SKM-1 treated with dmso at 0.1 percent for 144 hours (cell line): ENCODE measurements at regions not wholly inside any gene's neighbourhood (a gene's known extent, or its start where the extent isn't known, plus 50 kb on each side); places are given as distances from the start of the nearest gene placed in this dataset.

Experiments
- DNase-seq: peaks from one replicate; lab custom pipeline; 2025; ENCODE audit not compliant: unreplicated experiment; lab: John Stamatoyannopoulos, UW

DNA sequence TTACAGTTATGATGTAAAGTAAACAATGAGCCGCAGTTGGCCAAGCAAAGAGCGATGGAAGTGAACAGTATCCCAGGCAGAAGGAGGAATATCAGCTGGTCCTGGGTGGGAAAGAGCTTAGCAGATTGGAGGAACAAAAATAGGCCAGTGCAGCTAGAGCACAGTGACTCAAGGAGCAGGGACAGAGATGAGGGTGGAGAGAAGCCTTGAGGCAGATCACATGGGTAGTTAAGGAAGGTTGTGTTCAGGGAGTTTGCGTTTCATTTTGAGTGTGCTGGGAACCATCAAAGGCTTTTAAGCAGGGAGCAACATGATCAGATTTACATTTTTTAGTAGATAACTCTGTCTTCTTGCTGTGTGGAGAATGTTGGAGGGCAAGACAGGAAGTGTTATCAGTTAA lies 113.6 kb downstream of the OAT start:
- no peak for DNase-seq

DNA sequence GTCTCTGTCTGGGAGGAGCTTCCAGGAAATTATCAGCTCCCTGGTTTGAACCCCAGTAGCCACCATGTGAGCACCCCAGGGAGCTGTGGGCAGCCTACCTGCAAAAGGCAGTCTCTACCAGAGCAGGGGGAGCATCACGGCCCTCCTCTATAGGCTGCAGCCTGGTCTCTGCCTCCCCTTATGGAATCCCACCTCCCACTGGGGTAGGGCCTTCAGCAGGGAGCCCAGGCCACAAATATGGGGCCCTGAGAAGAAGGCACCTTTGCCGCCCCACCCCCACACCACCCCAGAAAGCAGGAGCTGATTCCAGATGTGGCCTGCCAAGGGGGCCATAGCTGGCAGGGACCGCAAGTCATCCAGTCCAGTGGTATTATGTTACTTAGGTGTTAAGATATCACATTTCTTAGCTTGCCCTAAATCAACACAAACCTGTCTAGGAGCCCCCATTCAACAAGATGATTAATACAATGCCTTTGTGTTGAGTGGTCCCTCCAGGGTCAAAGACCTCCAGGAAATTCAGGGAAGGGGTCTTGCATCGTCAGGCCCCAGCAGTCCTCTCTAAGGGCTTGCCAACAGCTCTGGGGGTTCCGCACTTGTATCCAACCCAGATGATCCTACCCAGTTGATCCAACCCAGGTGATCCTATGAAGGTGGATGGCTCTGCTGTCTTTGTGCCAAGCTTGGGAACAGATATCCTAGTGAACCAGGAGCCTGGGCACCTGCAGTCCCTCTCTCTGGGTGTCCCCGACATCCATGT lies 114.9 kb downstream of the OAT start:
- no peak for DNase-seq

DNA sequence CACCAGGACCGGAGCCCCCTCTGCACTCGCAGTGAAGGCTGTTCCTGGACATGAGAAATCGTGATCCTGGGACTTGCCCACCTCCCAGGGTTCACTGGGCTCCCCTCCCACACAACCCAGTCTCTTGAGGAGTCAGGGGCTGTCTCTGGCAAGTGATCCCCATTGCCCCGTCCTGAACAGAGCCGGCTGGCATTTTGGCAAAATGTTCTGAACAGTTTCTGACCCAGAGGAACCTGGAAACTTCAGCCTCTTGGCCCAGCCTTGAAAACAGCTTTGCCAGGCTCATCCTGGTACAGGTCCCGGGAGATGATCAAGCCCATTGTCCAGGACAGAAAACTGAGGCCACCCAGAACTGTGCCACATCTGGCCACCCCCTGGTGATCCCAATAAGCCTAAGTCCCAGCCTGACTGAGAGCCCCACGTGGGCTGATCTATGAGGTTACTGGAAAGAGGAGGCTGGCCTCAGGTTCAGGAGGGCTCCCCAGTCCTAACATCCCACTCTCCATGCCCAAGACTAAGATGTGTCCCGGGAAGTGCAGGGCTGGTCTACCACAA lies 115.7 kb downstream of the OAT start:
- no peak for DNase-seq

DNA sequence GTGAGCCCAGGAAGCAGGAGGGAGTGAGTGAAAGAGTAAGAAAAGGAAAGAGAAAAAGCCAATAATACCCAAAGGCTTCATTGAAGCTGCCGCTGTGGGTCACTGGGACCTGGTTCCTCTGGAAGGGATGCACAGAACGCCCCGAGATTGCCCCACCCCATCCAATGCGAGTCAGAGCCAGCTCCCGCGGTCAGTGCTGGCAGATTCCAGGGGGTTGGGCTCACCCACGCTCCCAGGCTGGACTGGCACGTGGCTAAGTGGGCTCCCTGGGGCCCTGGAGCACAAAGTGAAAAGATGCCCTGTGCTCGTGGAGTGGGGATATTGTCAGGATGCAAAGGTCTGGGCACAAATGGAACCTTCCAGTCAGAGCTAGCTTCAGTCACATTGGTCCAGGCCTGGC lies 117.0 kb downstream of the OAT start:
- DNase-seq: no peak

DNA sequence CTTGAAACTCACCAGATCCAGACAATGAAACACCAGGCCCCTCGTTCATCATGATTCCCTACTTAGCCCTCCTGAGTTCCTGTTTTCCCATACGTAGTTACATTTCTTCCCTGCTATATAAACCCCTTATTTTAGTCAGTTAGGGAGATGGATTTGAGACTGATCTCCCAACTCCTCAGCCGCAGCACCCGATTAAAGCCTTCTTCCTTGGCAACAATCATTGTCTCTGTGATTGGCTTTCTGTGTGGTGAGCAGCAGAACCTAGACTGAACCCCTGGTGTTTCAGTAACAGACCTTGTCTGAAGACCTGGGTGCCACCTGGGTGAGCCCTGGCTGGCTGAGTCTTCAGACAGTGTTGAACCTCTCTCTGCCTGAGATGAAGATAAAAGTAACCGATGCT lies 118.0 kb downstream of the OAT start:
- DNase-seq: no peak

DNA sequence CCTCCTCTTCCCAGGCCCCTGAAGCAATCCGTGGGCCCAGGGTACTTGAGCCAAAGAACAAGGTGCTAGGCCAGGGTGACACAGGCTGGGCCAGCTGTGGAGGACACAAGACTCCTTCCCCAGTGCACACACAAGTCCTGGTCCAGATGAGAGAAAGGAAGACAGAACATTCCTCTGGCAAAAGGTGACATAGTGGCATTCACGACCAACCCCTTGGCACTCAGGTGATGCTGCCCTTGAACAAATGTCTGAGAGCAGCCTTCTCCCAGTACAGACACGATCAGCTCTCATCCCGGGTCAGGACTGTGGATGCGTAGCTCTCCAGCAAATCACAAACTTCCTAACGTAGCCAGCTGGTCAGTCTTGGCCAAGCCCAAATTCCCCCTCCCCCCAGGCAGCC lies 118.5 kb downstream of the OAT start:
- no peak for DNase-seq

DNA sequence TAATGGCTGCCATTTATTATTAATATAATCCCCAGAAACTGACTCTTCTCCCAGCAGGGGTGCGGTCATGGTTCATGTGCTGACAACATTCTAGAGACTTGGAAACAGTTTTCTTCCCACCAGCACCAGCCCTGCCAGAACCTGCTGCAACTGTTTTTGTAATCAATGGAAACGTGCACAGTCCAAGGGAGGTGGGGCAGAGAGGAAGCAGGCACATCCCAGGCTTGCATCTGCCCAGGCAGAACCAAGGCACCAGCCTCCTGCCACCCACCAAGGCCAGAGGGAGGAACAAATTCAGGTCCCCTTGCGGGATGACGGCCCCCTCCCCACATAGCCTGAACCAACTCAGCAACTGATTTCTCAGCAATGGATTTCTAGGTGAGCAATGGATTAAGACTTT lies 119.0 kb downstream of the OAT start:
- no peak for DNase-seq

DNA sequence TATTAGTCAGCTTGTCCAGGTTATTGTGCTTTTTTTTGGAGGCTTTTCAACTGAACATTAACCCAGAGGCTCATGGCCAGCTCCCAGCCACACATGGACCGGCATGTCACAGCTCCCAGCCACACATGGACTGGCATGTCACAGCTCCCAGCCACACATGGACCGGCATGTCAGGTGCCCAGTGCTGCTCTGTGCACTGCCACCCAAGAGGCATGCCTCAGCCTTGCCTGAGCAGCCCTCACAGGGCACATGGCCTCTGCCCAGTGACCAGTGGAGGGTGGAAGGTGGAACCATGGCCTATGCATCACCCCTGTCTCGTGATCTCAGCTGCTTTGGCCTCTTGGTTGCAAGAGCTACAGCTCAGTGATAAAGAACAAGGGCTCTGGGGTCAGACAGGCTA lies 119.8 kb downstream of the OAT start:
- no peak for DNase-seq

DNA sequence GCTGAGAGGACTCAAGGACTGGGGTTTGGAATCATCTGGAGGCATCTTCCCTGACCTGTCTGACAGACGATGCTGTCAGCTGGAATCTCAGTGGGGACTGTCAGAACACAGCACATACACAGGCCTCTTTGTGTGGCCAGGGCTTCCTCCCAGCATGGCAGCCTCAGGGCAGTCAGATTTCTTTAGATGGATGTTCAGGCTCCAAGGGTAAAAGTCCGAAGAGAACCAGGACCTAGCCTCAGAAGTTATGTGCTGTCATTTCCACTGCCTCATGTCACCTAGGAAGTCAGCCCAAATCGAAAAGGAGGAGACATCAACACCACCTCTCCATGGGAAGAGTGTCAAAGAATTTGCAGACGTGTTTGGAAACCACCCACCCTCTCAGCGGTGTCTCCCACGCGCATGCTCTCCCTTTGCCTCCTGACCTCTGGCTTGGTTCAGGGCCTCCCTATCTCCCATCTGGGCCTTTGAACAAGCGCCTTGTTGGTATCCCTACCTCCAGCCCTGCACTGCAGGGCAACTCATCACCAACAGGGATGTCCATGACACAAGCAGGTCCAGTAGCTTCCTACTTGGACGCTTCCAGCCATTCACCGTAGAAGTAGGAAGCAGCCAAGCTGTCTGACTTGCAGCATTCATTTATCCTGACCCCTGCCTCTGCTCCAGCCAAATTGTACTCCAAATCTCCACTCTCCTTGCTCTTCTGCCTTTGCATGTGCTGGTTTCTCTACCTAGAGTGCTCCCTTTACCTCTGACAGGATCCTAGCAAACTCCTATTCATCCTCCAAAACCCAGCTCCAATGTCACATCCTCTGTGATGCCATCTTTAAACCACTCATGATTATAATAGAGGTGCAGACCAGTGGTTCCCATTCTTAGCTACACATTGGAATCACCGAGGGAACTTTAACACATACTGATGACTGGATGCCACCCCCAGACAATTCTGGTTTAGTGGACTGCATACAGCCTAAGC lies 121.6 kb downstream of the OAT start:
- DNase-seq: no peak

DNA sequence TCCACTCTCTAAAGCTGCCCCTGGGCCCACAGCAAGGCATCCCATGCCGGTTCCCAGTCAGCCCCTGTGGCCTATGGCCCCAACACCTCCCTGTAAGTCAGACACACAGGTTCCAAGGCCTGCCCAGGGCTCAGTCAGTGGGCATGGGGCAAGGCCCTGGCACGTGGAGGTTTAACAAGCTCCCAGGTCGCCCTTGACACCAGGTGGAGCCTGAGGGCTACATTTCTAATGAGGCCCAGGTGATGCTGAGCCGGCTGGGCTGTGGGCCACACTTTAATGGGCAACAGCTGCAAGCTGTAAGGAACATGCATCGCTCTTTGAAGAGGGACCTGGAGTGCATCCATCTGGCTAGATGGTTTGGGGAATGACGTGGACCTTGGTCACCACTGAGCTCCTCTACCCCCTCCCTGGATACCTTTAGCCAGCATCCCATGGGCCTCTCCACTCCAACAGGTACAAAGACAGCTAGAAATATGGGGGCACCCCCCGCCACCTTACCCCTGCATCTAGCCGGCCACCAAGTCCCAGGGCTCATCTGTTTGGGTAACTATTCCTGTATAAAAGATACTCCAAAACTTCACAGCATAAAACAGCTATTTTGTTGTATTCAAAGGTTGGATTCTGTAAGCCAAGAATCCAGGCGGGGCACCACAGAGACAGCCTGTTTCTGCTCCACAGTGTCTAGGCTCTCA lies 122.5 kb downstream of the OAT start:
- no peak for DNase-seq

DNA sequence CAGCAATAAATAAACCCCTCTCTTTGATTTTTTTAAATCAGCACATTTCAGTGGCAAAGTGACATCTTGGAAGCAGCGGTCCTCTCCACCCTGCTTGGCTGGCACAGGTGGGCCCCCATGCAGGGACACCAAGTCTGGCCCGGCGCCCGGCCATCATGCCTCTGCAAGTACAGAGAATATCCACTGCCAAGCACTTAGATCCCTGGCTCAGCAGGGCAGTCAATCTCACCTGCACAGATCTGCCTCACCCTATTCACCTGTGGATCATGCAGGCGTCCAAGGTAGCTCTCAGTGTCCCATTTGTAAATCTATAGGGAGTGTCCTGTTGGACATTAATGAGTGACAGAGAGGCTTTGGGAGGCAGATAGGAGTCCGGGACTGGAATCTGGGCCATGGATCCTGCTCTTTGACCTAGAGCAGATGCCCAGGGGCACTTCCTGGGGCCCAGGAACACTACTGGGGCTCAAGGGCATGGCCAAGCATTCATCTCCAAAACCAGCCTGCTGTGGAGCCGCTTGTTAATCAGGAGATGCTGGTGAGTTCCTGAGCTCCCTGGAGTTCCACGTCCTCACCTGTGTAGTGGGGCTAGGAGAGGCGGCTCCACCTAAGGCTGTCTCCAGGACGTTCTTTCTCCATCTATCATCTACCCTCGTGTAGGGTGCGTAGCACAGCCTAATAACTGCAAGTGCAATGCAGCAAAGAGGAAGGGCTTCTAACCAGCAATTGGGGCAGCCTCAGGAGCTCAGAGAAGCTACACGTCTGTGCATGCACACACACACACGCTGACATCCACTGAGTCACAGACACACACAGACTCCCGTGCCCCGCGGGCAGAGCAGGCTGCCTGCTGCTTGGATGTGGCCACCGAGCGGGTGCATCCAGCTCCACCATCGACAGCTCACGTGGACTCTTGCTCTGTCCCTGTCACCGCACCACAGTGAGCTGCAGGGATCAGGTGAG lies 123.6 kb downstream of the OAT start:
- no peak for DNase-seq

DNA sequence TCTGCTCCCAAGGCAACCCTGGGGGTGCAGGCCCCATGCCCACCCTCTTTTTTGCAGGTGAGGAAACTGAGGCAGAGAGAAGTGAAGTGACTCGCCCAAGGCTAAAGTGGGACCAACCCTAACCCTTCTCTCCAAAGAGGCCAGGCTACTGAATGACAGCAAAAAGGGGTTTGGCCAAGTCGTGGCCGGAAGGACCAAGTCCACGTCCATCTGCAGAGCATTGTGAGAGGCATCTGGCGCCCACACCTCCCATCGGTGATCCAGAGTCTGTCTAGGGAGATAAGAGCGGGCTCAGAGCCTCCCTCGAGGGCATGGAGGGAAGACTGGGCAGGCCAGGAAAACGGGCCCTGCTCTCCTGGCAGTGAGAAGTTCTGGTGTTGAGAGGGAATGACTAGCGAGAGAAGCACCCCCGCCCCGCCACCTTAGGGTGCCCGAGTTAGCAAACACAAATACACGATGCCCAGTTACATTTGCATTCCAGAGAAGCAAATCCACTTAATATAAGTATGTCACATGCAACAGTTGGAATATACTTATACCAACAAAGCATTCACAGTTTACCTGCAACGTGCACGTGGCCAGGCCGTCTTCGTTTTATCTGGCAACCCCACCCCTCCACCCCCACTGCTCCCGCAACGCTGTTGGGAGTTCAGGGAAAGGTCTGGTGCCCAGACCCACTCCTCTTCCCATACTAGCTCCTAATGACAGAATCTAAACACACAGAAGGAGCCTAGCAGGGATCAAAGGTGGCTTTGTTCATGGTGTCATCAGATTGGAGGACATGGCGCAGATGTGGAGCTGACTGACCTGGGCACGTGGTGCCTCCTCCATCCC lies 124.9 kb downstream of the OAT start:
- DNase-seq: no peak

DNA sequence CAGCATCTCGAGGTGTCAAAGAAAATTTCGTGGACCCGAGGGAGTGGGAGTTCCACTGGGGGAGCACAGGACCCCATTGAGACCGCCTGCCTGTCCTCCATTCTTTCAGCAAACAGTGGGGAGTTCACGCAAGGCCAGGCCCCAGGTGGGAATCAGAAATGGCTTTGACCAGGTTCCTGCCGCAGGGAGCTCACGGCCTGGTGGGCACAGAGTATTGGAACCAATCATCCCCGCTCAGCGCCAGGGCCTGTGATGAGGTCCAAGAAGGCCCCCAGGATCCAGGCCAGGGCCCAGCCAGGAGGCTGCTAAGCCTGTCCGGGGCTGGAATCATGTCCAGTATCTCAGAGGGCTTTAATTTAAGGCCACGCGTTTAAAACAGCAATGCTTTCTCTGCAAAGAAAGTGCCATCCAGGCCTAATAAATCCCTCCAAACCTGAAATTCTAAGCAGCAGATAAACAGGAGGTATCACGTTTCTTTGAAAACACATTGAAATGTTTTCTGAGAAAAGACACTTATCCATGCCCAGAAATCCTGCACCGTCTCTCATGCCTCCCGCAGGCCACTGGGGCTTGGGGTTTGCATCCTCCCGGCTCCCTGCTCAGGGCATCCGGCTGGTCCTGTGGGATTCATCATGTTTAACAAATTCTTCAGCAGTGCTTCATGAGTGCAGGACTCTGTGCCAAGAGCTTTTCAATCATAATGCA lies 125.7 kb downstream of the OAT start:
- DNase-seq: no peak

DNA sequence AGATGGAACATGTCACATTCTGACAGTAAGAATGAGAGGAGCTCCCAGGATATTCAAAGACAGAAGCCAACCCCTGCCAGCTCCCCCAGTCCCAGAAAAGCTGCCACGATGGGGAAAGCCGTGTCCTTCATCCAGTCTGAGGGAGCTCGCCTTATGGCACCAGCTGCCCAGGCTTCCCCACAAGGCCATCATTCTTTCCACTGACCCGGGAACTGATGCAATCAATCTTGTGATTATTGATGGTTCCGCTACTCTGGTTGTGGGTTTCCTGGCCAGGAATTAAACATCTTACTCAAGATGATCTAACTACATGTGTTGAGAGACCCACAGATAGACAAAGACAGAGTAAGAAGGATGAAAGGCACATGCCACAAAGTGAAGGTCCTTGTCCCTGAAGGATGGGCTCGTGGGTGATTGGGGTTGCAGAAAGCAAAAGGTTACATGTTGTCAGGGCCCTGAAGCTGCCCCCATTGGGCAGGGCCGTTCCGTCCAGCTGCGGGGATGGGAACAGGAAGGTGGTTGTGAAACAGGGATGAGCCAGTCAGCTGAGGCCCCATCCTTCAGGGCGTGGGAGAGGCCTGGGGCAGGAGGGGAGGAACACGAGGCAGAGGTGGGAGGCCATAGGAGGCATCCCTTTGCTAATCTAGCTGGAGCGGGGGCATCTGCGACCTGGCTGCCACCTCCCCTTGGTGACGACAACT lies 127.6 kb downstream of the OAT start:
- DNase-seq: no peak

DNA sequence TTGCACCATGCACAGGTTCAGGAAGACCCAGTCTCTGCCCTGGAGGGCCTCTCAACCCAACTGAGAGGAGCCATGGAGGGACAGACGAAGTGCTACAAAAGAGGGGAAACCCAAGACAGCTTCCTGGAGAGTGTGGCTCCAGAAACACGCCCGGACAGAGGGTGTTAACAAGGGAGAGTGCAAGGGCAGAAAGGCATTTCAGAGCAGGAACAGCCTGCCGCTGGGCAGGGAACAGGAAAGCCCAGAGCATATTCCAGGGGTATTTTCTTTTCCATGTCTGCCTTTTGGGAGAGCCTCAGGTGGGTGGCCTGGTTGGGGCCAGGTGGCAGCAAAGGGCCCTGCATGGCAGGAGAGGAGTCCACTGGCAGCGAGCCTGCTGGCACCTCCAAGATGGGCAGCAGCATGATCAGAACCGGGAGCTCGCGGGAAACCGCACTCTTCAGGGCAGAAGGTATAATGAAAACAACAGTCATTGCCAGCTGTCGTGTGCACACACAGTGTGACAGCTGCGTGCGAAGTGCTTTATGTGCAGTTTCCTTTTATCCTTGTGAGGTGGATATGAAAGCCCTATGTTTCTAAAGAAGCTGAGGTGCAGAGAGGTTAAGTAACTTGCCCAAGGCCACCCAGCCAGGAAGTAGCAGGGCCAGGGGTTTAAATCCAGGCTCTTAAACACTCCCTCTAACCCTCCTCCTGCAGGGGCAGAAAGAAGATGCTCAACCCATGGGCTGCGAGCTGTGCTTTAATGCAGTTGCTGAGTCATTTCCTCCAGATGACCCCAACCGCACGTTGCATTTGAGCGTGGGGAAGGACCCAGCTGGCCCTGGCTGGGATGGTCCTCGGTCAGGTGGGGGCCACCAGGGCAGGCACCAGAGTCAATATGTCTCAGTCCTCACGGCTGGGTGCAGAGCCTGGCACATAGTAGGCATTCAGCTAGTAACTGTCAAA lies 128.6 kb downstream of the OAT start:
- DNase-seq: no peak

DNA sequence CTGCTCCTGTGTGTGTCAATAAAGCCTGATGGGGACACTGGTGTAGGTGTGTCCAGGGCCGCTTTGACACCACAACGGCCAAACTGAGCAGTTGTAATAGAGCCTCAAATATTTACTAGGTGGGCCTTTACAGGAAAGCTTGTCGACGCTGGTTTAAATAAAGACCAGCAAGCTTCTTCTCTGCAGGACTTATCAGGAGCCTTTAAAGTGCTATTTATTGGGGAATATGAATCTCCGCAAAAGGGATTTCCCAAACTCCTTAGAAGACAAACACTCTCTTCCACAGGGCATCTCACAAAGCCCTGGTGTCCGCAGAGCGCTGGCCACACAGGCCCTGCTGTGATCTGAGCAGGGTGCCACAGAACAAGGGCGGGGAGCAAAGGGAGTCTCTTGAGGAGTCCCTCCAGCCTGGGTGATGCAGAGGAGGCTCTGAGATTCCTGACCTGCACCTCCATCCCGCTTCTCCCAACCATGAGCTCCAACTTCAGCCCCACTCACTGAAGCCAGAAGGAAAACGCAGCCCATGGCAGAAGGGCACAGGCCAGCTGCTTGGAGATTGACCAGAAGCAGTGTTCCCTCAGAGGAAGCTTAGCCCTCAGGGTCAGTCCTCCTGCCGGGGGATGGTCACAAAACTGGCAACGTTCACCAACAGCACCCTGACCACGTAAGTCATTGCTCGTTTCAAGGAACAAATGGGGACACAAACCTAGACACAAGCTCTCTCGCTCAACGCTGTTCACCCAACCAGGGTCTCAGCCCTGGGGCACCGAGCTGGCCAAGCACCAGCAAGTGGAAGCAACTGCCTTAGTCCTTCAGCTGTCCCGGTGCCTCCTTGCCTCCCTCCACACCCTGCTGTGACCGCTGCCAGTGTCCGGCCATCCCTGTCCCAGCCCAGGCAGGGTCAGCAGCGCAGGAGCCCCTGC lies 129.5 kb downstream of the OAT start:
- no peak for DNase-seq
